Osteocyte (in vitro differentiated cells): ENCODE measurements at regions not wholly inside any gene's neighbourhood (a gene's known extent, or its start where the extent isn't known, plus 50 kb on each side); places are given as distances from the start of the nearest gene placed in this dataset.

ENCODE experiments used
- DNase-seq: peaks from one replicate; pipeline ENCODE4 v3.0.0; 2021; ENCODE audit warnings: mixed read lengths; ENCODE audit not compliant: unreplicated experiment; ENCODE audit errors: extremely low spot score
- H3K27ac Mint-ChIP-seq: one replicate; pipeline ENCODE4 v1.8.0; 2021; ENCODE audit warnings: mild to moderate bottlenecking, mixed read lengths; ENCODE audit not compliant: unreplicated experiment
- H3K27me3 Mint-ChIP-seq: one replicate; pipeline ENCODE4 v1.8.0; 2021; ENCODE audit warnings: mixed read lengths; ENCODE audit not compliant: unreplicated experiment
- H3K36me3 Mint-ChIP-seq: one replicate; pipeline ENCODE4 v1.8.0; 2021; ENCODE audit warnings: mixed read lengths; ENCODE audit not compliant: unreplicated experiment
- H3K4me1 Mint-ChIP-seq: one replicate; pipeline ENCODE4 v1.8.0; 2021; ENCODE audit warnings: mixed read lengths; ENCODE audit not compliant: unreplicated experiment
- H3K4me3 Mint-ChIP-seq: one replicate; pipeline ENCODE4 v1.8.0; 2021; ENCODE audit warnings: mild to moderate bottlenecking, moderate library complexity, mixed read lengths; ENCODE audit not compliant: unreplicated experiment
- H3K9me3 Mint-ChIP-seq: one replicate; pipeline ENCODE4 v1.8.0; 2021; ENCODE audit warnings: mixed read lengths; ENCODE audit not compliant: unreplicated experiment
- CTCF ChIP-seq: fragments of 200-600 bp; sonication (generic); IDR thresholded peaks from 2 replicates; pipeline ENCODE4 v1.5.0; 2021; ENCODE audit warnings: antibody characterized with exemption, mild to moderate bottlenecking, moderate library complexity

- no peak overlapping the region for H3K4me3 Mint-ChIP-seq
- H3K4me1 Mint-ChIP-seq: peaks cover 2% of the 10 kb centered on the region
- no peak for DNase-seq
- no peaks in the 10 kb centered on the region for H3K9me3 Mint-ChIP-seq
- no peak overlapping the region for H3K27ac Mint-ChIP-seq
- no peaks in the 10 kb centered on the region for H3K27me3 Mint-ChIP-seq
- TF ChIP-seq CTCF: no peak
- no peaks in the 10 kb centered on the region for H3K36me3 Mint-ChIP-seq
Measured at GRCh38 chr7:12809476-12809875, 122.0 kb downstream of the ARL4A start.

- no peaks in the 10 kb centered on the region for H3K9me3 Mint-ChIP-seq
Measured at GRCh38 chr7:12812111-12812510, 124.7 kb downstream of the ARL4A start.

DNA sequence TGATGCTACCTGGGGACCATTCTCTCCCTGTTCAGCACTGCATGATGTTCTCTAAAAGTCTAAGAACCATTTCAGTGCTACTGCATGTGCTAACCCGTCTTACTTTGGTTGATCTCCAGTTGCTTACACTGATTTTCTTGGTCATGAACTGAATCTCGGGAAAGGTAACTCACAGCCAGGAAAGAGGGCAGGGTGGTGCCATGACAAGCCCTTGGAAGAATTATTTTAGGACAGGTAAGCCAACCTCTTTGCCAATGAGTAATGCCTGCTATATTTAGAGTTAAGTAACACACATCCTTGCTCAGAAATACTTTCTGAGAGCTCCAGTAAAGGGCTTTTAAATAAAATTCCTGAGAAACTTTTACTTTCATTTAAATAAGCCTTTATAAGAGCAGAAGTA lies 126.7 kb downstream of the ARL4A start:
- DNase-seq: no peak
- Mint-ChIP-seq H3K27ac (no peak overlapping the region), H3K36me3 (no peaks in the 10 kb centered on the region), H3K4me3 (no peak overlapping the region), H3K27me3 (no peaks in the 10 kb centered on the region), H3K9me3 (no peaks in the 10 kb centered on the region), H3K4me1 (peaks cover 2% of the 10 kb centered on the region)
- TF ChIP-seq CTCF: no peak

More at GRCh38 chr7:12812111-12812510, 124.7 kb downstream of the ARL4A start:
- DNase-seq: no peak
- no peak for TF ChIP-seq CTCF
- no peak overlapping the region for H3K4me3 Mint-ChIP-seq
- no peaks in the 10 kb centered on the region for H3K36me3 Mint-ChIP-seq
- H3K27ac Mint-ChIP-seq: no peak overlapping the region
- no peaks in the 10 kb centered on the region for H3K27me3 Mint-ChIP-seq
- peaks cover 2% of the 10 kb centered on the region for H3K4me1 Mint-ChIP-seq

GRCh38 chr7:12814828-12815227 lies 127.4 kb downstream of the ARL4A start:
- Mint-ChIP-seq H3K4me1 (no peaks in the 10 kb centered on the region), H3K36me3 (no peaks in the 10 kb centered on the region), H3K27me3 (no peaks in the 10 kb centered on the region), H3K27ac (no peak overlapping the region), H3K4me3 (no peak overlapping the region), H3K9me3 (no peaks in the 10 kb centered on the region)
- no peak for TF ChIP-seq CTCF
- DNase-seq: no peak

DNA sequence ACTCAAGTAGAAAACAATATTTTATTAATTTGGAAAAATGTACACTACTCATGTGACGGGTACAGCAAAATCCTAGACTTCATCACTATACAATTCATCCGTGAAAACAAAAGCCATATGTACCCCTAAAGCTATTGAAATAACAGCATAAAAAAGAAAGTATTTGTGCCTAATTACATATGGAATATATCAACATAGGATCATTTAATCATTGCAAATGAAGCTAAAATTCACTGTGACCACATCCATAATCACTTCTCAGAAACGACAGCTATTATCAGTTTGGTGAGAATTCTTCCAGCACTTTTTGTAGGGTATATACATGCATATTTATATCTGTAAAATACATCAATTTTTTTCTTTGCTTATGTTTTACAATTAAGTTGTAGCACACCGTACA lies 128.0 kb downstream of the ARL4A start:
- Mint-ChIP-seq H3K27ac (no peak overlapping the region), H3K36me3 (no peaks in the 10 kb centered on the region), H3K4me3 (no peak overlapping the region), H3K4me1 (no peaks in the 10 kb centered on the region), H3K27me3 (no peaks in the 10 kb centered on the region), H3K9me3 (no peaks in the 10 kb centered on the region)
- TF ChIP-seq CTCF: no peak
- no peak for DNase-seq
